GM21619 (cell line): ENCODE measurements at regions not wholly inside any gene's neighbourhood (a gene's known extent, or its start where the extent isn't known, plus 50 kb on each side); places are given as distances from the start of the nearest gene placed in this dataset.
A peak's percentile ranks its signal among the peaks of the same experiment; 100 is the strongest.

ENCODE experiments used
- ATAC-seq: cut with Tn5 transposase; IDR thresholded peaks from one replicate; pipeline ENCODE4 v1.9.1; 2021; ENCODE audit not compliant: unreplicated experiment

DNA sequence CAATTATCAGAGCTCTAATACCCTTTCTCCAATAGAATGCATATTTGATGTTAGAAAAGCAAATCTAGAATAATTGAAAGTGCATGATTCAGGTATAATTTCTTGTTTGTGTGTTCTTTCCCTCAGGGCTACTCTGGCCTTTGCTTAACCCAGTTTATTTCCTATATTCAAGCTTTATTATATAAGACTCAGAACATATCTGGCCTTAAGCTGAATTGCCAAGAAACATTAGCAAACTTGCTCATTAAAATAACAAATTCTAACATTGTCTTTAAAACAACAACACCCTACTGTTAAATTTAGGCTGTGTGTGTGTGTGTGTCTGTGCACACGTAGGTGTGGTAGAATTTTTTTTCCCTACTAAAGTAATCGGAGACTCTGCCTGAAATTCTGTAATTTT lies 426.5 kb downstream of the UTRN start:
- no peak for ATAC-seq

DNA sequence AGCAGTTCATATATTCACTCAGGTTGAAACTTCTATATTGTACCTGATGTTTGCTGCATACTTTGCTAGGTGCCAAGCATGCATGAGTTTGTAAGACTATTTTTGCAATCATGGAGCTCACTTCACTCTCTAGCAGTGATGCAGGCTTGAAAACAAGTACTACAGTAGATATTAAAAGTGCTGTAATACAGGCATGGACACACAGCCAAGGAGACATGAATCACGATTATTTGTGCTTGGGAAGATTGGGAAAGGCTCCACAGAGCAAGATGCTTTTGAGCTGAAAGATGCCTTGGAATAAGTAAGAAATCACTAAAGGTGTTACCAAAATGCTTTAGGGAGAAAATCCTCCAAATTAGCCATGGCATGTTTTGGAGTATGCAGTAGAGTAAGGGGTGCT lies 427.4 kb downstream of the UTRN start:
- no peak for ATAC-seq

DNA sequence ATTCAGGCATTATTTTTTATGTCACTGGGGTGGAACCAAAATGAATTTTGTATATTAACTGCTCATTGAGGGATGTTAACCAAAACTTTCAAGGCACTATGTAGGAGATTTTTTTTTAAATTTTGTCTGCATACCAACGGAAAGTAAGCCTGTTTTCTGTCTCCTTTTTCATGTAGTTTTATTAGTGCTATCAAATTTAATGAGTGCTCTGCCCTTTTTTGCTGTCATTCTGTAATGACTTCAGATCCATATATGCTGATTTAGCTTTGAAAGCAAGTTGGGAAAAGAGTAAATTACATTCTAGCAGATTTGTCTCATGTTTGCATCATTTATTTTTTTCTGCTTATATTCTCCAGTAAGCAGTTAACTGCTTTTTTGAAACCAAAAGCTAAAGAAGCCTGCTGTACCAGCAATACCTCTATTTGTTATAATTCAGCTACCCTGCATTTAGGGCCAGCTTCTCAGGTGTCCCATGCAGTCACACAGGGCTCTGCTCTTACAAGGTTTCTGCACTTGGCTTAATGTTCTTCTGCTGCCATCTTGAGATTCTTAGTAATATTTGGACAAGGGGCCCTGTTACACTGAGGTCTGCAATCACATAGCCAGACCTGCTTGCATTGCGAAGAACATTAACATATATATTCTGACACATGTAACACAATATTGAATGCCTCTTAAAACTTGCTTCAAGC lies 429.0 kb downstream of the UTRN start:
- no peak for ATAC-seq

DNA sequence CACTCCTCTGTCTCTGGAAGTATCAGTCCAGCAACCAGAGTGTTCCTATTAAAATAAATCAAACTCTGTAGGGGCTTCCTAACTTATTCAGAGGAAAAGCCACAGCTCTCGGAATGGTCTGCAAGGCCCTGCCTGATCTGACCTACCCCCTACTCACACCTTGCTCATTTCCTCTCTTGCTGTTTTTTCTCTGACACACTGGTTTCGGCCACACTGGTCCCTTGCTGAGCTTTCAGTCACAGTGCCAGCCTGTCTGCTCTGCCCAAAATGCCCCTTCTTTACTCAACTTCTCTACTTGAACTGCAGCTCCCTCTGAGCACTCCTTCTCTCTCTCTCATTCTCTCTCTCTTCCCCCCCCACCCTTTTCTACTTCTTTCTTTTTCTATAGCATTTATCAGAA lies 430.2 kb downstream of the UTRN start:
- ATAC-seq, result peak; percentile 70

DNA sequence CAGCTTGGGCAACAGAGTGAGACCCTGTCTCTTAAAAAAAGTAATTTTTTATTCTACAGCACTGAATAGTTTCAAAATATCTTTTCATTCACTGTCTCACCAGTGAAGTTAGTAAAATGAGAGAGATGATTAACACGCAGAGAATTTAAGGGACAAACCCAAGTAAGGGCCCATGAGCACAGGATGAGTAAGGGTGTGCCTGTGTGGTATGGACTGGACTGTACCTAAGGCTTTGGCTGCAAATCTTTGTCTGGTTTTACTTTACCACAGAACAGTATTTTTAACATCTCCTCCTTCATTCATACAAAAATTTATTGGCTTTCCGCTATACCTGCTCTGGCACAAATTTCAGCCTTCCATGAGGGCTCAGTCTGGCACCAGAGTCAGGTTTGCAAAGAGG lies 433.3 kb downstream of the UTRN start:
- peak; percentile 41 for ATAC-seq

DNA sequence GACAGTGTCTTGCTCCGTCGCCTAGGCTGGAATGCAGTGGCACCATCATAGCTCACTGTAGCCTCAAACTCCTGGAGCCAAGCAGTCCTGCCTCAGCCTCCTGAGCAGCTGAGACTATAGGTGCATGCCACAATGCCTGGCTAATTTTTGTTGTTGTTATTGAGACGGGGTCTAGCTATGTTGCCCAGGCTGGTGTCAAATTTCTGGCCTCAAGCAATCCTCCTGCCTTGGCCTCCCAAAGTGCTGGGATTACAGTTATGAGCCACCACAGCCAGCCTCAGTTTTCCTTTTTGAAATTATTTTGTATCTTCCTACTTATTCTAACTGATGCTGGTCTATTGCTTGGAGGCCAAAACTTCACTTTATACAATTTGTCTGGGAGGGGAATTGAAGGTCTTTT lies 436.1 kb downstream of the UTRN start:
- no peak for ATAC-seq

DNA sequence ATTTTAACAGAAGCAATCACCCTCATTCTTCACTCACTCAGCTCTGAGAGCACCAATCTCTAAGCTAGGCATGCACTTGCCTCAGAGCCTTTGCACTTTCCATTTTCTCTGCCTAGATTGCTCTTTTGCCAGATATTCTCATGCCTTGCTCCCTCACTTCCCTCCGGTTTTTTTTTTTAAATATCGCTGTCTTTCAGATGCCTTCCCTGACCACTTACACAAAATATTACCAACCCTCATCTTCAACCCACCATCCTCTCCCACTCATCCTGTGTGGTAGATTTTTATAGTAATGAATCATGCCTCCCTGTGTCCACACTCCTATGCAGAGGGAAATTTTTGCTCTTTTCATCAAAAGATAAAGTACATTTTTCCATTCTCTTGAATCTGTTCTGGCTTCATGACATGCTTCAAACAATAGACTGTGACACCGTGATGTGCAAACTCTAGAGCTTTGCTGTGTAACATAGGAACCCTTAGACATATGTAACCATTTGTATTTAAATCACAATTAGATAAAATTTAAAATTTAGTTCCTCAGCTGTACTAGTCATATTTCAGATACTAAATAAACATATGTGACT lies 437.1 kb downstream of the UTRN start:
- no peak for ATAC-seq

DNA sequence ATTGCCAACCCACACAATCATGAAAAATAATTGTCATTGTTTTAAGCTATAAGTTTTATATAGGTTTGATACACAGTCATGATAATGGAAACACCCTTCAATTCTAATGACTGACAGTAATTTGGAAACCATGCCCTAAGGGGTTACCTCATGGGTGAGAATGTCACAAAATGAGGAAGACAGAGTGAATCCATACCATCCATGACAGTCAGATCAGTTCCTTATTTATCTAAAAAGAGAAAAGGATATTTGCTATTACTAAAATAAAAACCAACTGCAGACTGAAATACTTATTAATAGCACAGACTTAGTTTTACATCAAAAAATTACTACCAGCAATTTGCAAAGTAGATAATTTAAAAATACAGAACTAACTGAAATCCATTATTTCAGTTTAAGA lies 437.8 kb downstream of the UTRN start:
- ATAC-seq, result no peak

DNA sequence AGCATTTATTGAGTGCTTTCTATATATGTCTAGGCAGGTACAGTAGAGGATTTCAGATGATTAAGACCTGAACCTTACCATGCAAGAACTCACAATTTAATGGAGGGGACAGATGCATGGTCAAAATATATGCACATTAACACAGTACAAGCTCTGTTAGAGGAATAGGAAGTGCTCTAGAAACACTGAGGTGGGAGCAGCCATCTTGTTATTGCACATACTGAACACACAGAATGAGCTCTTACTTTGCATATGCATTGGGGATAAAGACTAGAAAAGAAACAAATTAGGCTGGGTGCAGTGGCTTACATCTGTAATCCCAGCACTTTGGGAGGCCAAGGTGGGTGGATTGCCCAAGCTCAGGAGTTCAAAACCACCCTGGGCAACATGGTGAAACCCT lies 438.3 kb downstream of the UTRN start:
- no peak for ATAC-seq

DNA sequence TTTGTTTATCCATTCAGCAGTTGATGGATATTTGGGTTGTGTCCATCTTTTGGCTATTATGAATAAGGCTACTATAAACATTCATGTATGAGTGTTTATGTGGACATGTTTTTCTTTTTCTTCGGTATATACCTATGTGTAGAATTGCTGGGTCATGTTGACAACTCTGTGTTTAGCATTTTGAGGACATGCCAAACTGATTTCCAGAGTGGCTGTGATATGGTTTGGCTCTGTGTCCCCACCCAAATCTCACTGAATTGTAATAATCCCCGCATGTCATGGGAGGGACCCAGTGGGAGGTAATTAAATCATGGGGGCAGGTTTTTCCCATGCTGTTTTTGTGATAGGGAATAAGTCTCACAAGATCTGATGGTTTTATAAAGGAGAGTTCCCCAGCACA lies 439.7 kb downstream of the UTRN start:
- ATAC-seq, result no peak

DNA sequence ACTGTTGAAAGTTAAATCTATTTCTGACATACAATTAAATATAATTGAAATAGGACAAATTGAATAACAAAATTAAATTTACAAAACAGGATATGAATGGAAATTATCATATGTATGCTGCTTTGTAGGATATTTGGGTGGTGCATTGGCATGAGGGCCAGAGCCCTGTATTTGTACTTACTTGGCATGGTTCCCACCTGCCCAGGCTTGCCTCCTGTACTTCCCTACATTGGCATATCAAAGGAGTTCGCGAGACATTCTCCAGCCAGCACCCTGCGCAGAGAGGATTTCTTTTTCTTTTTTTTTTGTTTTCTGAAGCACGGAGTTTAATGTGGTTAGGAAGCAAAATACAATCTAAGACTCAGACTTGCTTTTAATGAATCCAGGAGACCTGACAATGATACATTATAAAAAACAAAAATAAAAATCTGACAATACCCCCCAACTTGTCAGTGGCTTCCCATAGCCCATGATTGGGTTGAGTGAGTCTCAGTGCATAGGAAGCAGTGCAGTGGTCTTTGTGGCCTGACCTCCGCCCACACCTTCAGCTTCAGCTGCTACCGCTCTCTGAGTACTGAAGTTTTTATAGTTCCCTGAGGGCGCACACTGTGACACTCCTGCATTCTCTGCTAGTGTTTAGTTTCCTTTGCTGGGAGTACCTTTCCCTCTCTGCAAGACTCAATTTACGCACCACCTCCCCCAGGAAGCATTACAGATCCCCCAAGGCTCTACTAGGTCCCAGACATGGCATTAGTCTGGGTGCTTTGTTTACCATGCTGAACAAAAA lies 440.8 kb downstream of the UTRN start:
- peak; percentile 69 for ATAC-seq

DNA sequence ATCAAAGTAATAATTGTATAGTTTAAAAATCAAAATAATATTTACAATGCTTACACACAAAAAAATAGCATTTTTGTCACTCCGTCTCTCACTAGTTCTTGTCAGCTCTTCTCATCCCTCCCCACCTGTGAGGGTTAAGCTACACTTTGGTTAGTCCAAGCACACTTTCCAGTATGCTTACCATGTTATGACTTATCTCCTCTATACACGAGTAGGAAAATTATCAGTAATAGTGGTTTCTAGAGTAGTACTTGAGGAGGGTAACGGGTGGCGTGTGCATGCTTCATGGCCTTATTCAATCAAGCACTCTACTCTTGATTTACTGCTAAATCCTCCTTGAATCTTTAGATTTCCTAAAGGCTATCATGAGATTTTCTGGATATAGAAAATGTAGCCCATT lies 443.7 kb downstream of the UTRN start:
- ATAC-seq, result no peak

DNA sequence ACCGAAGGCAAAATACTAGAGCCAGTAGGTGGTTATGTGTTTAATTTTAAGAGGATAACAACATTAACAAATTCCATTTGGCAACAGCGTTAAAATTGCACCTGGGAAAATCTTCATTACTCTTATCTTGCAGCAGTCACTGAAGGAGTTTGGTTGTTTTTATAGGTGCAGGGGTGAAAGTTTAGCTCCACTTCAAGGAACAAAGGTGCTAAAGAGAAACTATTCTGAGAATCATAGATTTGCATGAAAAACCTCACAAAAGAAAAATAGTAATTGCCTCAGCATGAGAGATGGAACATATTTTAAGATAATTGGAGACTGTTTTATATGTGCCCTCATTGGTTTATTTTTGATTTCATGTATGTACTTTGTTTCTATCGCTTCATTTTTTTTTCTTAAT lies 444.4 kb downstream of the UTRN start:
- peak; percentile 67 for ATAC-seq

DNA sequence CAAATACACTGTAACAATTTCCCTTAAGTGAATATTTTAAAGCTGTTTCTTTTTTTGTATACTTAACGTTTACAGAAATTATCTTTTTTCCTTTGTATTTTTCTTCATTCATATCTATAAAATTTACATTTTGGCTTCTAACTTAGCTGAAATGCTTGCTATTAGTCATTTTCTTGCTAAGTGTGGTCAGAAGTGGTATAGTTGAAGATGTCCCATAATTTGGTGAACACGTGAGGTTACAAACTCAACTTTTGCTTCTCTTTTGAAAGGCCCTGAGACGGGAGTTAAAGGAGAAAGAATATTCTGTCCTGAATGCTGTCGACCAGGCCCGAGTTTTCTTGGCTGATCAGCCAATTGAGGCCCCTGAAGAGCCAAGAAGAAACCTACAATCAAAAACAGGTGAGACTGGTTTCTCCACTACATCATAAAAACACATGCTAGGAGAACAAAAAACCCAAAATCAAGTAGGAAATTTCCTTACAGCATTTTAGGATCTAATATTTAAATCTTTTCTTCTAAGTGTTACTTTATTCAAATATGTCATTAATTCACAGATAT lies 445.0 kb downstream of the UTRN start:
- ATAC-seq, result no peak

DNA sequence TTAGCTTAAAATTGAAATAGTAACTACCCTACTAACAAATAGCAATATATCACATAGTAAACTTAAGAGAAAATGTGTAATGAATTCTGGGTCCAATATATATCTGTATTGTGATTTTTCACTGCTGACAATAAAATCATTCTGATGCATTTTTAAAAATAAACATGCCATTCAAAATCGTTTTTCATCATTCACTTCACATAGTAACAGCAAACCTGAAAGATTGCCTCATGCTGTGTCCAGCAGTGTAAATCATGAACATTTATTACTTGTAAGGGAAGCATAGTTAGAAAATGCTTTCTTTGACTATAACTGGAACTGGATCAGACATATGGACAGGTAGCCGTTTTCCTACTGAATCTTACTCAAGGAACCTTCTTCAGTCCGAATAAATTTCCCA lies 446.1 kb downstream of the UTRN start:
- ATAC-seq, result no peak

DNA sequence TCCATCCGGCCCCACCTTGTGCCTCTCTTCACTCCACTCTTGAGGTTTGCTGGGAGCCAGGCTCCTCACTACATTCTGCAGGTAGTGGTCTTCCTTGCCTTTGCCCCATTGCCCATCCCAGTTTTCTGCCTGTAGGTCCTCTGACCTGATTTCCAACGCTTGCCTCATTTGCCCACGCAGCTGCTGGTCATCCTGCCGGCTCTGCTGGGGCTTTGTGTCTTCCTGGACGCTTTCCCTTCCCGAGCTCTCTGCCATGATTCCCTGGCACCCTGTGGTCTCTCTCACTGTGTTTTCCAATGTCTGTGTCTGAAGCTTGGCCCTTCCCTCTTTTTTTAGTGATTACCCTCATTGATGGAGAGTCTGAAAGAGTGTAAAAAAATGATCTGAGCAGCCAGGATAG lies 451.6 kb downstream of the UTRN start:
- ATAC-seq, result no peak

DNA sequence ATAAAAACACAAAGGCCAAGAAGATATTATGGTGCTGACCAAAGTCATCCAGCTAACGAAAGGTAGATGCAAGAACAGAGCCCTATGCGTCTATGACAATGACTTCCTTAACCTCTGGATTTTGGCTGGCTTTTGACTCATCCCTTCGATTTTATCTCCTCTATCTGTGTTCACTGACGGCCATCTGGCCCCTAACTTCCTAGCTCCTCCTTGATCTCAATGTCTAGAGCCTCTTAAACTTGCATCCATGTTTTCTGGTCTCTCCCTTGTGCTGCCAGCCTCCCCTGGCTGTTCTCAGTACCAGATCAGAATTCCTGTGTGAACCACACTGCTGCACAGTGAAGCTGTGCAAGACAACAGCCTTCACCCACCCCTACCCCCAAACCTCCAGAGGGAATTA lies 452.9 kb downstream of the UTRN start:
- no peak for ATAC-seq

DNA sequence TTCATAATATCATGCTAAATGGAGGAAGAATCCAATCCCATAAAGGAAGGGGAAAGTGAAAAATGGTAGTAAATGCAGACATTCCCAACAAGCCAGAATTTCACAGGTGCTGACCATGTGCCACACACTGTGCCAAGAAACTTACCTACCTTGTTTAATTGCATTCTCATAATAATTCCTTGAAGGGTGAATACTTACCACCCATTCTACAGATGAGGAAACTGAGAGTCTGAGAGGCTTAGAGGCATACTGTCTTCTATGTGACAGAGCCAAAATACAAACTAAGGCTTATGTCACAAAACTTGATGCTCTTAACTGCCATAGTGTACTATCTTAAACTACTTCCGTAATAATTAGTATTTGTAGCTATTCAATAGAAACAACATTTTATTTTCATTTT lies 454.7 kb downstream of the UTRN start:
- ATAC-seq, result no peak

DNA sequence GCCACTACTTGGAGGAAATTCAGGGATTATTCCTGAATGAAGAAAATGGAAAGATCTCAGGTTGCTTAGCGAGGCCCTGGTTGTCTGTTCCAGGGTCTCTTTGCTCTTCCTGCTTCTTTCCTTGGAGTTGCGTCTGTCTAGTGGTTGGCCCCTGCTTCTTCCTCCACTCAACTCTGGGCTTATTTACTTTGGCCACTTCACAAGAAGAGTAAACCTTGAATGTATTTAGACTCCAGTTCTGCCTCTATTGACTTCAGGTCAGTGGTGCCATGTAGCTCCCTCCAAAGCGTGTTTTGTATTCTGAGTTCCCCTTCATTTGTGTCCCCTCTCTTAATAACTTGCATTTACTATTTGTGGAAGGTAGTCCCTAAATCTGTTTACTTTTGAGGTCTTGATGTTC lies 456.5 kb downstream of the UTRN start:
- ATAC-seq, result no peak

DNA sequence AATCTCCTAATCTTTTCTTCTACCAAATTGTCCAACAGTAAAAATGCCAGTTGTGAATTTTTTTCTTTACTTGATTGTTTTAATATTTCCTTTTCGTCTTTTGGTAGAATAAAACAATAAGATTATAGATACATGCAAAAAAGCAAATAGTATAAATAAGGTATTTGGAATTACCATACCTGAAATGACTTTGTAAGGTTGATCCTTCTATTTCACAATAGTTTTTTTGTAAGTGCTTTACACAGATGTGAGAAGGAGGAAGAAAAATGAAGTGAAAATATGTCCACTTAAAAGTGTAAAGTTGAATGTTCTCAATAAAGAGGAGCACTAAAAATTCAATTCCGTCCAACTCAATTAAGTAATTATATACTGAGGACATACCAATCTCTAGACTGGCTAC lies 457.6 kb downstream of the UTRN start:
- no peak for ATAC-seq

DNA sequence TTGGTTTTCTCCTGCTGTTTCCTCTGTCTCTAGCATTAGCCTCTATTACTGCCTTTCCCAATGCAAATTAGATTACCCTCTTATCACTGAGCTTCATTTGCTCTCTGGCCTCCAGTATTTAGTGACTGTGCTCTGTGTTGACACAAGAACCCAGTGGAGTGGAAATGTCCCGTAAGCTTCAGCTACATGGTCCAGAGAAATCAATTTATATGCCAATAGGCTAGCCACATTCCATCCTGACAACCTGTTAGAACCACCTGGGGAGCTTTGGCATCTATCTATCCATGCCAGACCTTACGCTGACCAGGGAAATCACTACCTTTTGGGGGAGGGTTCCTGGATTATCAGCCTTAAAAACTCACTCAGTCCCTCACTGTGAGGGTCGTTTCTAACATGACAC lies 459.6 kb downstream of the UTRN start:
- ATAC-seq, result no peak

DNA sequence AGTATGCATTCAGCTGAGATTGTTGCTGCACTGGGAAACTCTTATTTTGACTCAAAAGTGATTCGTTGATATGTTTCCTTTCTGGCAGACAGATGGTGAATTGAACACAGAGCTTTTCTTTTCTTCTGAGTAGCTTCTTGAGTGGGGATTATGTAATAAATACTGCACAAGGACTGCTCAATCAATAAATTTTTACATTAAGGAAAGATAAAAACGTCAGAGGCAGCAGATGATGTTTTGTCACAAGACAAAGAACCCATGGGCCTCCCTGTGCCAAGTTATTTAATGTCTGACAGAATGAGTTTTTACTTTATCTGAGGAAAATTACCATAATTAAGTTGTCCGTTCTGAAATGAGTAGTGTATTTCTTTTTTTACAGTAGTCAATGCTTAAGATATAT lies 460.3 kb downstream of the UTRN start:
- ATAC-seq, result no peak
